GM18867 (cell line): ENCODE measurements at regions not wholly inside any gene's neighbourhood (a gene's known extent, or its start where the extent isn't known, plus 50 kb on each side); places are given as distances from the start of the nearest gene placed in this dataset.

ENCODE experiments used
- ATAC-seq: cut with Tn5 transposase; IDR thresholded peaks from one replicate; pipeline ENCODE4 v1.9.1; 2021; ENCODE audit warnings: mild to moderate bottlenecking, moderate library complexity; ENCODE audit not compliant: unreplicated experiment

DNA sequence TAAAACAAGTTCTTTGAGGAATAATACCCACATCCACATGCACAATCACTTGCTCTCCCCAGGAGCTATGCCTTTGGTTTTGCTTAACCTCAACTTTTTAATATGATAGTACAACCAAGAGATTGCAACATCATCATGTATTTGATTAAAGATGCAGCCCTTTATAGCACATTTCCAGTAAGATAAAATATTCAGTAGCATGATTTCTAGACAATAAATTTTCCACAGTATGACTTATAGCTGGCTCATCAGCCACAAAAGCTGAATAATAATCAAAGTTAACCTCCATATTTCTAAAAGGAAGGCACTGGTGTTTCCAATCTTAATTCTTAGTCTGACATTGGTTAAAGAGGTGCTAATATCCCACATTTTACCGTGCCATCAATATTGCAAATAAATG is 622.5 kb downstream of the TBL1XR1 start:
- no peak for ATAC-seq

DNA sequence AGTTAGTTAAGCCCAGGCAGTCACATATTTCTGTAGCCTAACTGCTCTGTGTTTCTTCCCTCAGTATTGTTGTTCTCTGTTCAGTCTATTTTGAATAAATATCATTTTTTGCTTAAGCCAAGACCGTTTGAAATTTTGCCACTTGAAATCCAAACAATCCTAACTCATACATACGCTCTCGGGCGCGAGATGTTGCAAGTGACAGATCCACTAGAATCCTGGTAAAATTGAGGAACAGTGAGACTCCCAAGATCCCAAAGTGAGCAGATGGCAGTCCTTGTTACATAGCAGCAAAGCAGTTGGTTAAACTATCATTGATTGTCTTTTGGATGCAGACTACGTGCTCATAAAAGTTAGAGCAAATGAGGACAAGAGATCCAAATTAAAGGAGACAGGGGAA is 625.4 kb downstream of the TBL1XR1 start:
- ATAC-seq, result no peak

GRCh38 chr3:176570992-176571391 is 626.3 kb downstream of the TBL1XR1 start:
- ATAC-seq, result no peak

GRCh38 chr3:176568189-176568588 is 629.1 kb downstream of the TBL1XR1 start:
- ATAC-seq, result no peak

- no peak for ATAC-seq
Measured at GRCh38 chr3:176566757-176567156, 630.5 kb downstream of the TBL1XR1 start.

- ATAC-seq, result no peak
Measured at GRCh38 chr3:176562331-176562730, 635.0 kb downstream of the TBL1XR1 start.

- no peak for ATAC-seq
Measured at GRCh38 chr3:176561826-176562225, 635.5 kb downstream of the TBL1XR1 start.

GRCh38 chr3:176554791-176555654 is 642.3 kb downstream of the TBL1XR1 start:
- ATAC-seq, result no peak

DNA sequence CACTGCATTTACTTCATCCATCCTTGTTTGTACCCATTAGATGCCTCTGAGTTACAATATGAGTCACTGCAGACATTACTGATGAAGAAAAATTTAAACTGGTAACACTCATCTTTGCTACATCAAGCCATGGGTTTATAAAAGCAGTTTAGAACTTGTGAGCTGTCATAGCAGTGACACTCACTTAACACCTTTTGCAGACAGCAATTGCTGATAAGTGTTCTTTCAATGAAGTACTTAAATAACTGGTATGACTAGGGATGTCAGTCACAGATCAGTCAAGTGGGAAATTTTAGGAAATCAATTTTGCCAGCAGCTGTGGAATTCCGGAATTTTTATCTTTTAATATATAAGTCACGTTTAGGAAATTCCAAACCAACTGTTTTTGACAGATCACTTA is 643.0 kb downstream of the TBL1XR1 start:
- ATAC-seq, result no peak

DNA sequence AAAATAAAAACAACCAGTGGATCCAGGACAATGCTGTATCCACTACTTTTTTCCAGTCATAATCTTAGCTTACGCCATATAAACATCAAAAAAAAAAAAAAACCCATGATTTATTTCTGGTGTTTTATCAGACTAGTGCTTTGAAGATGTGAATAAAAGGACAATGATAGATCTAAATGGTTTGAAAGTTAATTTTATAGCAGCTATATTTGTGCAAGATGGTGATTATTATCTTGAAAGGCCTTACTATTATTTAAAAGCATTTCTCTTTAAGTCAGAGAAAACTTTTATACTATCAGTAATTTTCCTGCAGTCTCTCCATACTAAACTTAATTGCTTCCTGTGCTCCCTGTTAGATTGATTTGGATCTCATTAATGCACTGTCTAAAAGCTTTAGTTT is 670.3 kb downstream of the TBL1XR1 start:
- ATAC-seq, result no peak

DNA sequence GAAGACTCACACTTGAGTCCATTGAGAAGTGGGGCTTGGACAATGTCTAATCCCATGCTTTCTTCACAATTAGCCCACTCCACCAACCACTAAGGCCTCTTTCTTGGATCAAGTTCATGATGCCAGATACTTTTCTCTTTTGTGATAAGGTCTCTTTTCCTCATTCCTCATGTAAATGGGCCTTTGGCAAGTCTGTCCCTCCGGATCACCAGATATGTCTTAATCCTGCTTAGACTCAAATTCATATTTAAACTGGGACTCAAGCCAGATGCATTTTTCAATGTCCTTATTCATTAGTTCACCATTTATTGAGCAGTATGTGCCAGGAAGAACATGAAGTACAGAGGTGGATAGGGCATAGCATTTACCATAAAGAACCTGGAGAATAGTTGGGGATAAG is 671.1 kb downstream of the TBL1XR1 start:
- no peak for ATAC-seq

DNA sequence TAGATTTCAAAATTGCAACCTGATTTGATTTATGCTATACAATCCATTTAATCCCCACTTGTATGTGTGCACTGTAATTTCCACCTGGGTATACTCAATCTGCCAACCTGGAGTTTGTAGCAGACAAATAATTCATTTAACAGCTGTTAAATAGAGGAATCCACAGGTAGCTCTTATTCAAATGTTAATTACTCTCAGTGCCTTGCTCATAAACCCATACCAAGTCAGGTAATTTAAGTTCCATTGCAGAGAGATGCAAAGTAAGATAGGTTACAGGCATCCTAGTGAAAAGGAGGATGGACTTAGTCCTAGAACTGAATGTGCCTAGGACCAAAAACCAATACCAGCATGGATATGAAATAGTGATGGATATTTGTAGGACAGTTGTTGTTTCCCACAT is 674.2 kb downstream of the TBL1XR1 start:
- ATAC-seq, result no peak

- no peak for ATAC-seq
Measured at GRCh38 chr3:176522436-176522835, 674.8 kb downstream of the TBL1XR1 start.

DNA sequence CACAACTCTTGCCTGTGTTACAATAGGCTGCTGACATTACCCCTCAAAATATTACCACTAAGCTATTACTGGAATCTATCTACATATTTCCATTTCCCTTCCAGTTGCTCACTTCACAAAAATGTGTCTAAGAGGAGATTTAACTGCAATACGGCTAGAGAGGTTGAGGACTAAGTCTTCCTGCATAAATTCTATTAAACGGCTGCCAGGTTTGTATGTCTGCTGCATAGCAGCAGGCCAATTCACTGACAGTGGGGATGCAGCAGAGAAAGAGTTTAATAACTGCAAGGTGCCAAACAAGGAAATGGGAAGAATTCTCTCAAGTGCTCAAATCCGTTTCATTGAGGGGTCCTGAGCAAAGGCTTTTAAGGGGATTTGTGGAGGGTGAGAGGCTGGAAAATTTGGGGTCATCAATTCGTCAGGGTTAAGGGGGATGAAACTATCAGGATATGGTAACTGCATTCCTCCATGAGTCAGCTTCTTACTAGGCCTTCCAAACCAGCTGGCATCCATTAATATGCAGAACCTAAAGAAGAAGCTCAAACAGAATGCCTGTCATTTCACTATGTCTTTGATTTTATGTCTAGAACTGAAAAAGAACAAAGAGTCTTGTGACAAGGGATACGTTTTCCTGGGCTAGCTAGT is 675.6 kb downstream of the TBL1XR1 start:
- ATAC-seq, result no peak

GRCh38 chr3:176514297-176514696 is 683.0 kb downstream of the TBL1XR1 start:
- no peak for ATAC-seq

- no peak for ATAC-seq
Measured at GRCh38 chr3:176513604-176514003, 683.7 kb downstream of the TBL1XR1 start.

DNA sequence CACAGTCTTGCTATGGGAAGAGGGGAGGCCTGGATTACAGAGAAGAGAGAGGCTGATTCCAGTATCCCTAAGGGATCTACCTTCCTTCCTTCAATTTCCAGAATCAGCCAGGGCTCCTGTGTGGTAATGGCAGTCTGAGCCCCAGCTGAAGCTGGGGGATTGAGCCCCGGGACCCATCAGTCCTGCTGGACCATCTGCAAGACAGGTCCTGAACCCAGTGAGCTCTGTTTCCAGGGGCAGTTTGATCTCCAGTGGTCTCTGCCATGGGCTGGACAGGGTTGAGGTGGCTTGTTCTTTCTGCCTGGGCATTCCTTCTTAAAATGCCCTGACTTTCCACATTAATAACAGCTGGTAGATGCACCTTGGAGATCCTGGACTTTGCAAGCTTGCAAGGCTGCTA is 685.2 kb downstream of the TBL1XR1 start:
- no peak for ATAC-seq

DNA sequence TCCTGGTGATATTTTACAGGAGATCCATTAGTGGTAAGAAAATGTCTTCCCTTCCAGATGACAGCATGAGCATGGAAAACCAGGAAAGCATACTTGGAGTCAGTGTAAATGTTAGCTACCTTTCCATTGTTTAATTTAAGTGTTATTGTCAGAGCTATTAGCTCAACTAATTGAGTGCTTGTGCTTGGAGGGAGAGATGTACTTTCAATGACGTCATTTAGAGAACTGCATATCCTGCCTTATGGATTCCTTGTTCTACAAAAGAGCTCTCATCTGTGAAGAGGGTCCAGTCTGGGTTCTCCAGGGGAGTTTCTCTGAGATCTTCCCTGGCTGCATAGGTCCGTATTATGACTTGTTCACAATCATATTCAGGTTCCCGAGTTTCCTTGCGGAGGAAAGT is 687.2 kb downstream of the TBL1XR1 start:
- ATAC-seq, result no peak

DNA sequence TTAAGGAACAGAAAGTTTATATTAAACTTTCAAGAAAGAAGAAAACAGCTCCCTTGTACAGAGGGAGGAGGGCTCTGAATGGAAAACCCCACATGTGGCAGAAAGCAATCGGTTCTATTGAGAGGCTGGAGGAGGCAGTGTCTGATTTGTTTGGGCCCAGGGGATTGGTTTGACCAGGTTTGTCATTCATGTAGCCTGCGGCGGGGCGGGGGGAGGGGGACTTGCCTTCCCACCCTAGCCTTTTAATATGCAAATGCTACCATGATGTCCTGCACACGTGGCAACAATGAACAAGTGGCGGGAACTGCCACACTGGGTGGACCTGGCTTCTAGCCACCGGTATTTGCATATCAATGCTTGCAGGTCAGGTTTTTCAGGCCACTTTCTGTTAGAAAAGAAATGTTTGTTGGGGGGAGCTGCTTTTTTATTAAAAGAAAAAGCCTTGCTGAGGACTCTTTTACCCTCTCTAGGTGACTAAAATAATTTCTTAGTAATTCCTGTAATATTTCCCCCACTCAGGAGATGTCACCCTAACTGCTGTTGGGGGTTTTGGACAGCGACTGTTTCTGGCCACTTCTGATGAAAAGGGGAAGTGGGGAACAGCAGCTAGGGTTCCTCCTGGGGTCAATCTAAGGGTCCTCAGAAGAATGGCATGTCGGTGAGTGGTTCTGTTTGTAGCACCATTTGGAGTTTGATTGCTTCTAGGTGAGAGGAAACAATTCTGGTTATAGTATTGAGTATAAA is 691.2 kb downstream of the TBL1XR1 start:
- ATAC-seq, result no peak

DNA sequence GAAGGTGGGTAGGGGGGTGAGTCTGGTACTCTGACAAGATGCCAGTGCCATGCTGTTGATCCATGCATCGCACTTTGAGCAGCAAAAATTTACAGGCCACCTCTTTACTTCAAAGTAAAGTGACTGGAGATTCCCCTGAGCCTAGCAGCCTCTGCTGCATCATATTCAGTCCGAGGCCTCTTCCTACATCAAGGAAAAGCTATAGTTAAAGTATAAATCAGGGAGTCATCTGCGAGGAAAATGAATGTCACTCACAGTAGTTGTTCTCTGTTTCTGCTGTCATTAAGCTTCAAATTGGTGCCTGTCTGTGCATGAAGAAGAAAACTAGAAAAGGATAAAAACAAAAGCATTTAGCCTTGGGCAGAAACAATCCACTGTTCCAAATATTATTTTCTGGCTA is 706.2 kb downstream of the TBL1XR1 start:
- no peak for ATAC-seq

- peak; percentile 69 for ATAC-seq
Measured at GRCh38 chr3:176490357-176490756, 706.9 kb downstream of the TBL1XR1 start.

GRCh38 chr3:176479248-176479647 is 718.0 kb downstream of the TBL1XR1 start:
- no peak for ATAC-seq
